Activated T-helper 1 cell treated with anti-CD3 and anti-CD28 coated beads, Interleukin-12 subunit alpha, Interleukin-12 subunit beta, Interleukin-2, Interleukin-4 antibody, amounts not matched to agents 30 ng/mL and 10 ng/mL and 1 ng/mL, durations not matched to agents 14 hours and 24 hours and 36 hours (primary cell): ENCODE measurements at regions not wholly inside any gene's neighbourhood (a gene's known extent, or its start where the extent isn't known, plus 50 kb on each side); places are given as distances from the start of the nearest gene placed in this dataset.
"Not testable (repeated sequence)": the region's sequence is repeated elsewhere in the genome, so short reads cannot be mapped to it uniquely, and the experiment has no call there.

Experiments used
- DNase-seq: peaks from one replicate; pipeline ENCODE4 v3.0.0; 2021; ENCODE audit warnings: low spot score
- H3K27ac Mint-ChIP-seq: one replicate; pipeline ENCODE4 v1.8.0; 2021; ENCODE audit warnings: mild to moderate bottlenecking, mixed read lengths
- H3K27me3 Mint-ChIP-seq: one replicate; pipeline ENCODE4 v1.8.0; 2022; ENCODE audit warnings: mild to moderate bottlenecking, moderate library complexity, mixed read lengths; ENCODE audit not compliant: insufficient read depth
- H3K36me3 Mint-ChIP-seq: one replicate; pipeline ENCODE4 v1.8.0; 2021; ENCODE audit warnings: low read depth, mixed read lengths
- H3K4me1 Mint-ChIP-seq: one replicate; pipeline ENCODE4 v1.8.0; 2021; ENCODE audit warnings: low read depth, mixed read lengths
- H3K4me3 Mint-ChIP-seq: one replicate; pipeline ENCODE4 v1.8.0; 2021; ENCODE audit warnings: mild to moderate bottlenecking, moderate library complexity, mixed read lengths
- H3K9me3 Mint-ChIP-seq: one replicate; pipeline ENCODE4 v1.8.0; 2021; ENCODE audit warnings: mixed read lengths
- intact Hi-C: fragments of 100-400 bp; cut with micrococcal nuclease; formaldehyde crosslinking; loops from one replicate; pipeline ENCODE4 v1.15.1; 2024

- Mint-ChIP-seq H3K4me1 (no peaks in the 10 kb centered on the region), H3K4me3 (no peak overlapping the region), H3K27me3 (peaks cover 4% of the 10 kb centered on the region), H3K27ac (no peak overlapping the region), H3K36me3 (no peaks in the 10 kb centered on the region), H3K9me3 (peaks cover 11% of the 10 kb centered on the region)
- intact Hi-C loops, result no loop called here
- no peak for DNase-seq
Measured at GRCh38 chr2:100691846-100692245, 128.1 kb upstream of the NPAS2 start.

GRCh38 chr2:100692381-100692780, 127.6 kb upstream of the NPAS2 start:
- Mint-ChIP-seq H3K4me1 (no peaks in the 10 kb centered on the region), H3K9me3 (peaks cover 15% of the 10 kb centered on the region), H3K27me3 (peaks cover 4% of the 10 kb centered on the region), H3K27ac (no peak overlapping the region), H3K36me3 (no peaks in the 10 kb centered on the region), H3K4me3 (no peak overlapping the region)
- intact Hi-C loops, result no loop called here
- DNase-seq, result no peak

GRCh38 chr2:100692906-100693305, 127.0 kb upstream of the NPAS2 start:
- H3K27me3 Mint-ChIP-seq, result peaks cover 3% of the 10 kb centered on the region
- H3K36me3 Mint-ChIP-seq, result no peaks in the 10 kb centered on the region
- peaks cover 15% of the 10 kb centered on the region for H3K9me3 Mint-ChIP-seq
- no peaks in the 10 kb centered on the region for H3K4me1 Mint-ChIP-seq
- no peak overlapping the region for H3K4me3 Mint-ChIP-seq
- intact Hi-C loops, result no loop called here
- DNase-seq, result no peak
- H3K27ac Mint-ChIP-seq, result no peak overlapping the region

- Mint-ChIP-seq H3K27ac (no peak overlapping the region), H3K27me3 (peaks cover 2% of the 10 kb centered on the region), H3K9me3 (peaks cover 21% of the 10 kb centered on the region), H3K36me3 (no peaks in the 10 kb centered on the region), H3K4me1 (peaks cover 7% of the 10 kb centered on the region), H3K4me3 (no peak overlapping the region)
- no peak for DNase-seq
- intact Hi-C loops, result no loop called here
Measured at GRCh38 chr2:100699131-100699530, 120.8 kb upstream of the NPAS2 start.

- H3K4me1 Mint-ChIP-seq, result peaks cover 7% of the 10 kb centered on the region
- DNase-seq, result no peak
- H3K27me3 Mint-ChIP-seq, result peaks cover 2% of the 10 kb centered on the region
- no peaks in the 10 kb centered on the region for H3K36me3 Mint-ChIP-seq
- H3K9me3 Mint-ChIP-seq, result peaks cover 6% of the 10 kb centered on the region
- intact Hi-C loops, result no loop called here
- H3K27ac Mint-ChIP-seq, result no peak overlapping the region
- no peak overlapping the region for H3K4me3 Mint-ChIP-seq
Measured at GRCh38 chr2:100702438-100703109, 117.4 kb upstream of the NPAS2 start.

- intact Hi-C loops, result no loop called here
- peaks cover 7% of the 10 kb centered on the region for H3K4me1 Mint-ChIP-seq
- no peak for DNase-seq
- H3K36me3 Mint-ChIP-seq, result no peaks in the 10 kb centered on the region
- peaks cover 6% of the 10 kb centered on the region for H3K9me3 Mint-ChIP-seq
- no peak overlapping the region for H3K4me3 Mint-ChIP-seq
- peaks cover 2% of the 10 kb centered on the region for H3K27me3 Mint-ChIP-seq
- H3K27ac Mint-ChIP-seq, result no peak overlapping the region
Measured at GRCh38 chr2:100703213-100703612, 116.7 kb upstream of the NPAS2 start.

- intact Hi-C loops, result no loop called here
- no peak for DNase-seq
- H3K27me3 Mint-ChIP-seq, result peaks cover 2% of the 10 kb centered on the region
- no peak overlapping the region for H3K27ac Mint-ChIP-seq
- H3K36me3 Mint-ChIP-seq, result no peaks in the 10 kb centered on the region
- H3K4me3 Mint-ChIP-seq, result no peak overlapping the region
- peaks cover 7% of the 10 kb centered on the region for H3K4me1 Mint-ChIP-seq
- peaks cover 6% of the 10 kb centered on the region for H3K9me3 Mint-ChIP-seq
Measured at GRCh38 chr2:100703739-100704138, 116.2 kb upstream of the NPAS2 start.

- intact Hi-C loops, result no loop called here
- H3K9me3 Mint-ChIP-seq, result peaks cover 6% of the 10 kb centered on the region
- no peak overlapping the region for H3K27ac Mint-ChIP-seq
- peaks cover 2% of the 10 kb centered on the region for H3K27me3 Mint-ChIP-seq
- H3K4me1 Mint-ChIP-seq, result peaks cover 7% of the 10 kb centered on the region
- H3K36me3 Mint-ChIP-seq, result no peaks in the 10 kb centered on the region
- no peak overlapping the region for H3K4me3 Mint-ChIP-seq
- DNase-seq, result no peak
Measured at GRCh38 chr2:100704156-100704555, 115.8 kb upstream of the NPAS2 start.

GRCh38 chr2:100704711-100705110, 115.2 kb upstream of the NPAS2 start:
- Mint-ChIP-seq H3K9me3 (peaks cover 6% of the 10 kb centered on the region), H3K27ac (no peak overlapping the region), H3K27me3 (peaks cover 2% of the 10 kb centered on the region), H3K4me3 (no peak overlapping the region), H3K36me3 (no peaks in the 10 kb centered on the region), H3K4me1 (peaks cover 7% of the 10 kb centered on the region)
- intact Hi-C loops, result no loop called here
- DNase-seq, result no peak

- intact Hi-C loops, result no loop called here
Measured at GRCh38 chr2:100707016-100707947, 112.7 kb upstream of the NPAS2 start.

GRCh38 chr2:100708333-100708732, 111.6 kb upstream of the NPAS2 start:
- Mint-ChIP-seq H3K27ac (no peak overlapping the region), H3K4me3 (no peak overlapping the region), H3K9me3 (no peaks in the 10 kb centered on the region), H3K36me3 (no peaks in the 10 kb centered on the region), H3K4me1 (peaks cover 5% of the 10 kb centered on the region), H3K27me3 (no peaks in the 10 kb centered on the region)
- intact Hi-C loops, result no loop called here
- no peak for DNase-seq

More at GRCh38 chr2:100707016-100707947, 112.7 kb upstream of the NPAS2 start:
- Mint-ChIP-seq H3K4me3 (no peak overlapping the region), H3K36me3 (no peaks in the 10 kb centered on the region), H3K27me3 (no peaks in the 10 kb centered on the region), H3K4me1 (peaks cover 7% of the 10 kb centered on the region), H3K9me3 (peaks cover under 1% of the 10 kb centered on the region), H3K27ac (no peak overlapping the region)
- DNase-seq, result no peak

- no peak for DNase-seq
- Mint-ChIP-seq H3K4me1 (no peaks in the 10 kb centered on the region), H3K27ac (no peak overlapping the region), H3K4me3 (no peak overlapping the region), H3K36me3 (no peaks in the 10 kb centered on the region), H3K9me3 (no peaks in the 10 kb centered on the region), H3K27me3 (no peaks in the 10 kb centered on the region)
- intact Hi-C loops, result no loop called here
Measured at GRCh38 chr2:100713106-100713505, 106.8 kb upstream of the NPAS2 start.

GRCh38 chr2:100714396-100715010, 105.4 kb upstream of the NPAS2 start:
- H3K36me3 Mint-ChIP-seq, DNase-seq, H3K4me3 Mint-ChIP-seq, intact Hi-C loops, H3K4me1 Mint-ChIP-seq, H3K27me3 Mint-ChIP-seq, H3K27ac Mint-ChIP-seq, H3K9me3 Mint-ChIP-seq: not testable (repeated sequence)
